Uterus (tissue), 3 donors: ENCODE measurements at regions not wholly inside any gene's neighbourhood (a gene's known extent, or its start where the extent isn't known, plus 50 kb on each side); places are given as distances from the start of the nearest gene placed in this dataset.

ENCODE experiments used
- DNase-seq, 2 donors: peaks; one replicate each; pipeline ENCODE4 v3.0.0-alpha.2; 2019 to 2020
- H3K27ac ChIP-seq, 2 donors: fragments of 200-600 bp; sonication (generic); 1 replicate in 1 of 2; 2 replicates in 1 of 2; pipeline ENCODE4 v1.5.1; 2016 to 2018
- H3K27me3 ChIP-seq, 2 donors: fragments of 200-600 bp; sonication (generic); one replicate each; pipeline ENCODE4 v1.5.1; 2018 to 2019; ENCODE audit warnings: control low read depth in 1 of 2
- H3K36me3 ChIP-seq, 2 donors: fragments of 200-600 bp; sonication (generic); one replicate each; pipeline ENCODE4 v1.5.1; 2019; ENCODE audit warnings: control low read depth in 1 of 2
- H3K4me1 ChIP-seq, 2 donors: fragments of 200-600 bp; sonication (generic); one replicate each; pipeline ENCODE4 v1.5.1; 2018 to 2019; ENCODE audit warnings: control low read depth in 1 of 2
- H3K4me3 ChIP-seq, 2 donors: fragments of 200-600 bp; sonication (generic); 1 replicate in 1 of 2; 2 replicates in 1 of 2; pipeline ENCODE4 v1.5.1; 2018 to 2019; ENCODE audit warnings: mild to moderate bottlenecking in 1 of 2
- H3K9me3 ChIP-seq, 2 donors: fragments of 200-600 bp; sonication (generic); one replicate each; pipeline ENCODE4 v1.5.1; 2019; ENCODE audit warnings: control low read depth in 1 of 2
- CTCF ChIP-seq, 4 experiments: fragments of 200-600 bp in 2 of 4; fragments of 450-650 bp in 2 of 4; sonication (generic) in 2 of 4; IDR thresholded peaks; one replicate each; pipeline ENCODE4 v1.5.1; 2016 to 2019; ENCODE audit warnings: antibody characterized with exemption in 4 of 4, mild to moderate bottlenecking in 2 of 4, moderate library complexity in 1 of 4
- POLR2A ChIP-seq, 2 donors: fragments of 450-650 bp; IDR thresholded peaks; one replicate each; pipeline ENCODE4 v1.6.1; 2016; ENCODE audit warnings: antibody characterized with exemption in 2 of 2, mild to moderate bottlenecking in 1 of 2, moderate library complexity in 1 of 2
- intact Hi-C: fragments of 100-400 bp; cut with DNase I; formaldehyde crosslinking; loops from one replicate; pipeline ENCODE4 v1.15.1; 2023; ENCODE audit warnings: low total_unique reads
- donor health status: DM: yes; HTN: yes; CAD: no.

- no peaks in the 10 kb centered on the region for H3K36me3 ChIP-seq
- no peaks in the 10 kb centered on the region for H3K27me3 ChIP-seq
- H3K4me1 ChIP-seq = no peaks in the 10 kb centered on the region
- H3K4me3 ChIP-seq = no peak overlapping the region
- no peak overlapping the region for H3K27ac ChIP-seq
- no peak for DNase-seq
- intact Hi-C loops = no loop called here
- TF ChIP-seq POLR2A (IDR thresholded peaks at IDR 0.05) (no peak), CTCF (IDR thresholded peaks at IDR 0.05) (no peak)
- H3K9me3 ChIP-seq = no peaks in the 10 kb centered on the region
Measured at GRCh38 chr9:12441506-12441905, 251.7 kb upstream of the TYRP1 start.

- no peak for DNase-seq
- Histone ChIP-seq H3K9me3 (no peaks in the 10 kb centered on the region), H3K4me1 (no peaks in the 10 kb centered on the region), H3K27ac (no peak overlapping the region), H3K36me3 (no peaks in the 10 kb centered on the region), H3K4me3 (no peak overlapping the region), H3K27me3 (no peaks in the 10 kb centered on the region)
- TF ChIP-seq CTCF (IDR thresholded peaks at IDR 0.05) (no peak), POLR2A (IDR thresholded peaks at IDR 0.05) (no peak)
- intact Hi-C loops = no loop called here
Measured at GRCh38 chr9:12448246-12448645, 244.9 kb upstream of the TYRP1 start.

GRCh38 chr9:12457237-12457636 lies 235.9 kb upstream of the TYRP1 start:
- no peaks in the 10 kb centered on the region for H3K36me3 ChIP-seq
- intact Hi-C loops = no loop called here
- no peak overlapping the region for H3K27ac ChIP-seq
- H3K4me1 ChIP-seq = no peaks in the 10 kb centered on the region
- no peak for DNase-seq
- H3K27me3 ChIP-seq = no peaks in the 10 kb centered on the region
- TF ChIP-seq CTCF (IDR thresholded peaks at IDR 0.05) = no peak
- TF ChIP-seq POLR2A (IDR thresholded peaks at IDR 0.05) = no peak
- H3K4me3 ChIP-seq = no peak overlapping the region
- no peaks in the 10 kb centered on the region for H3K9me3 ChIP-seq

GRCh38 chr9:12461763-12462460 lies 231.3 kb upstream of the TYRP1 start:
- no peak for TF ChIP-seq POLR2A (IDR thresholded peaks at IDR 0.05)
- no peak for TF ChIP-seq CTCF (IDR thresholded peaks at IDR 0.05)
- Histone ChIP-seq H3K27me3 (no peaks in the 10 kb centered on the region), H3K4me3 (no peak overlapping the region), H3K9me3 (no peaks in the 10 kb centered on the region), H3K36me3 (no peaks in the 10 kb centered on the region), H3K27ac (no peak overlapping the region), H3K4me1 (no peaks in the 10 kb centered on the region)
- no peak for DNase-seq
- intact Hi-C loops = no loop called here

- no peak for TF ChIP-seq POLR2A (IDR thresholded peaks at IDR 0.05)
- no peak for TF ChIP-seq CTCF (IDR thresholded peaks at IDR 0.05)
- Histone ChIP-seq H3K9me3 (no peaks in the 10 kb centered on the region), H3K27ac (no peak overlapping the region), H3K4me3 (no peak overlapping the region), H3K4me1 (no peaks in the 10 kb centered on the region), H3K36me3 (no peaks in the 10 kb centered on the region), H3K27me3 (no peaks in the 10 kb centered on the region)
- intact Hi-C loops = no loop called here
- no peak for DNase-seq
Measured at GRCh38 chr9:12462861-12463260, 230.3 kb upstream of the TYRP1 start.
